ENCODE measurements at regions not wholly inside any gene's neighbourhood (a gene's known extent, or its start where the extent isn't known, plus 50 kb on each side); places are given as distances from the start of the nearest gene placed in this dataset.

- no peak for TF ChIP-seq CTCF (IDR thresholded peaks at IDR 0.05; ENCODE audit: low read depth, low read length)
- no peak for DNase-seq (ENCODE audit: extremely low read depth, low read depth)
These were observed 84.0 kb upstream of the BMP2K start for GRCh38 chr4:78691971-78692821.

GRCh38 chr4:78692822-78693170 lies 83.4 kb upstream of the BMP2K start:
- TF ChIP-seq CTCF (IDR thresholded peaks at IDR 0.05; ENCODE audit: low read depth, low read length) = no peak
- no peak for DNase-seq (ENCODE audit: extremely low read depth, low read depth)

- no peak for TF ChIP-seq CTCF (IDR thresholded peaks at IDR 0.05; ENCODE audit: low read depth, low read length)
- no peak for DNase-seq (ENCODE audit: extremely low read depth, low read depth)
These were observed 82.2 kb upstream of the BMP2K start for GRCh38 chr4:78693777-78694456.

GRCh38 chr4:78694457-78694787 lies 81.7 kb upstream of the BMP2K start:
- TF ChIP-seq CTCF (IDR thresholded peaks at IDR 0.05; ENCODE audit: low read depth, low read length) = no peak
- DNase-seq (ENCODE audit: extremely low read depth, low read depth) = no peak

- DNase-seq (ENCODE audit: extremely low read depth, low read depth) = no peak
- TF ChIP-seq CTCF (IDR thresholded peaks at IDR 0.05; ENCODE audit: low read depth, low read length) = no peak
These were observed 80.2 kb upstream of the BMP2K start for GRCh38 chr4:78695910-78696309.

GRCh38 chr4:78703079-78703478 lies 73.1 kb upstream of the BMP2K start:
- no peak for TF ChIP-seq CTCF (IDR thresholded peaks at IDR 0.05; ENCODE audit: low read depth, low read length)
- DNase-seq (ENCODE audit: extremely low read depth, low read depth) = no peak

- TF ChIP-seq CTCF (IDR thresholded peaks at IDR 0.05; ENCODE audit: low read depth, low read length) = no peak
- DNase-seq (ENCODE audit: extremely low read depth, low read depth) = no peak
These were observed 71.8 kb upstream of the BMP2K start for GRCh38 chr4:78704317-78704716.

Data from AG09319 (cell line).